Right lung (tissue), 2 donors: ENCODE measurements at regions not wholly inside any gene's neighbourhood (a gene's known extent, or its start where the extent isn't known, plus 50 kb on each side); places are given as distances from the start of the nearest gene placed in this dataset.
"Not testable (repeated sequence)": the region's sequence is repeated elsewhere in the genome, so short reads cannot be mapped to it uniquely, and the experiment has no call there.

Experiments
- DNase-seq, 2 donors: peaks; one replicate each; pipeline ENCODE4 v3.0.0-alpha.2; 2013

DNA sequence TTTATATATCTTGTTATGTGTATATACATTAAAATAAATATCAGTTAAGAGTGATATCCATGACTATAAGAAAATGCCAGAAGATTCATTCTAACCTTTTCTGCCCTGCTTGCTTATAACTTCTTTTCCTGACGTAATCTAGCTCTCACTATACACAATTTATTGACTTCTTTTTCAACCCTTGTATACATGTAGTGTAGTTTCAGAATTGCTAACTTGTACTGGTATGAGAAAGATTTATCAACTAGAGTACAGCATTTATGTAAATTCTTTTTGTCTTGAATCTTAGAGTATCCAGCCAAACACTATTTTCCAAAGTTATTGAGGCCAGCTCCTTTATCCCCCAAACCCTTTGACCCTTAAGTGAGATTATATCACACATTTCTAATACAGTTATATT, 798.0 kb upstream of the RAB6C start:
- no peak for DNase-seq

DNA sequence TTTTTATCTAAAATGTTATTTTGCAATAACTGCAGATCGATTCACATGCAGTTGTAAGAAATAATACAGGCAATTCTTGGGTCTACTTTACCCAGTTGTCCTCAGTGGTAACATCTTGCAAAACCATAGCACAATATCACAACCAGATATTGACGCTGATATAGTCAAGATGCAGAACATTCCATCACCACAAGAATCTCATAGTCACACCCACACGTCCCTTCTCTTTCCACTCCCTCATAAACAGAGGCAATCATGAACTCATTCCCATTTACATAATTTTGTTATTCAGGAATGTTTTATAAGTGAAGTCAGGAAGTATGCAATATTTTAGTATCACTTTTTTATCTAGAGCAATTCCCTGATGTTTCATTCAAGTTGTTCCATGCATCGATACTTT, 797.5 kb upstream of the RAB6C start:
- no peak for DNase-seq

DNA sequence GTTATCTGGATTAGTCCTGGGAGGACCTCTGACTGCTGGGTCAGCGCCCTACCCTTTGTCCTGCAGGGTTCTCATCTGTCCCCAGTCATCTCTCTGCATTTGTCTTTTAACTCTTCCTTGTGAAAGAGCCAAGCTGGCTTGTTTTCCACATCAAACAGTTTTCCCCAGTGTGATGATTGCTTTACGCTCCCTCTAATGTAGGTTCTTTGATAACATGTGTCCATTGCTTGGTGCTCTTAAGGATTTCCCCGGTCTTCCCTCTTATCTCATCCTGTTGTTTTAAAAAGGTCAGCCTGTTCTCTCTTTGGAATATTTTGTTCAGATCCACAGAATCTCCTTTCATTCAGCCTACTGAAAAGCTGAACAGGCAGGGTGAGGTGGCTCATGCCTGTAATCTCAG, 792.1 kb upstream of the RAB6C start:
- DNase-seq, result no peak

DNA sequence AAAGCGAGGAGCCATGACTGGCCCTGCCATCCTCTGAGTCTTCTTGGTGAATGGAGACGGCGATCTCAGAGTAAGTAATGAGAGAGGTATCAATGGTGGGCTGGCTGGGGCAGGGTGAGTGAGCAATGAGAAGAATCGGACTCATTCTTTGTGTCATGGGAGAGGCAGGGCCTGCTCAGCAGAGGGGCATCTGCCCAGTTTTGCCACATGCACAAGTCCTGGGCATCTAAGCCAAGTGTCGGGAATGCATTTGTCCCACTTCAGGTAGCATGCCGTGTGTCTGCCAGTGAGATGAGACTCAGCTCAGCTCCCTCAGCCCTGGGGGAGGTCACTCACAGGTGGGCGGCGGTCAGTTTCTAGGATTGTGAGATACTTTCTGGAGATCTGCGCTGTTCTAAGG, 791.0 kb upstream of the RAB6C start:
- no peak for DNase-seq

DNA sequence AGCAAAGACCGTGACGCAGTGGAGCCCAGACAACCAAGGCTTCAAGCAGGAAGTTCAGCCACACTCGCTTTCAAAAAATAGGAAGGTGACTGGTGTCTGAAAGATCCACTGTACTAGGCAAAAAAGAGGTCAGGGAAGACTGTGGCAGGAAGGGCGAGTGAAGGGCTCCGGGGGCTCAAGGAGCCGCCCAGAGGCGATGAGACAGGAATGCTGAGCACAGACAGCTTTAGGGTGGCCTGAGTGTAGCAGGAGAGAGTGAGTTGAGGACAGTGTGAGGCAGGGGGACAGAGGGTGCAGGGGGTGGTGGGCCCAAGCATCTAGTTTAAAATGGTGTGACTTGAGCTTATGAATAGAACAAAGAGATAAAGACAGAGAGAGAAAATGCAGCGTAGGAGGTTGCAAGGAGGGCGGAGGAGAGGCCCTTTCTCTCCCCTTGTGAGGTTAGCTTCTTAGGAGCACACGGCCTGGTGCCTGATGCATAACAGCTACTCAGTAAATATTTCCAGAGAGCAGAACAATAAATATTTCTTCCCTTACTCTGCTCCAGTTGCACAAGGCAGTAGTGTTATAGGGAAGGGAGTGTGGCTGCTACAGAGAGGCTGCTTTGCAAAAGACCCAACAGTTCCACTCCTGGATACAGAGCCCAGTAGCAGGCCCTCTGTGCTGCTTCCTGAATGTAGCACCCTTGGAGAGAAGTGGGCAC, 789.7 kb upstream of the RAB6C start:
- DNase-seq, result no peak

DNA sequence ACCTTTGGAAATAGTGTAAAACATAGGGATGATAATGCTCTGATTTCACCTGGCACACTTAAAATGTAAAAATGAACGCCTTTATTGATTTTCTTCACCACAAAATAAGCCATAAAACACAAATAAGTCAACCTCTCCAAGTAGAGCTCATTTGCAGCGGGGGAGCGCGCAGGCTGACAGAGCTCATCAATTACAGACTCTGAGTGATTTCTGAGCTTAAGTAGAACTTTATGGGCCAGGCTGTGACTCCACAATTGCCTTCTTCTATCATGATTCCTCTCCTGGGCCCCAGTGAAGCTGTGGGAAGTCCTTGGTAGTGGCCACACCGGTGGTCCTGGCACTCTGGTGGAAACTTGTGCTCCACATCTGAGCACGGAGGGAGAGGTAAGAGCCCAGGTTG, 789.0 kb upstream of the RAB6C start:
- no peak for DNase-seq

DNA sequence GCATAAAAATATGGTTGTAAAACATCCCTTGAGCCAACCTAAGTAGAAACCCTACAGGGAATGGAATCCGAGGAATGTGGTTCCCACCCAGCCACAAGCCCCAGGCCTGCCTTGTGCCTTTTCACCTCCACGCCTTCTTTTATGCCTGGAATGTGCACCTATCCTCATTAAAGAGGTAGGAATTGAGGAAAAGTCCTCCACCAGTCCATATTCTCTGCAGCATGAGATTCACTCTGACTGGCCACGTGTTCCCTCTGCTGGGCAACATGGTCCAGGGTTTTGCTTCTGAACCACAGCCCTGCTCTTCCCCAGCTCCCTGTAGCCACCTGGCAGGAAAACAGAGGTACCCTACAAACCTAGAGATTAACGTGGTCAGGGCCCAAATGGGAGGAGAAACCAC, 787.9 kb upstream of the RAB6C start:
- DNase-seq, result no peak

DNA sequence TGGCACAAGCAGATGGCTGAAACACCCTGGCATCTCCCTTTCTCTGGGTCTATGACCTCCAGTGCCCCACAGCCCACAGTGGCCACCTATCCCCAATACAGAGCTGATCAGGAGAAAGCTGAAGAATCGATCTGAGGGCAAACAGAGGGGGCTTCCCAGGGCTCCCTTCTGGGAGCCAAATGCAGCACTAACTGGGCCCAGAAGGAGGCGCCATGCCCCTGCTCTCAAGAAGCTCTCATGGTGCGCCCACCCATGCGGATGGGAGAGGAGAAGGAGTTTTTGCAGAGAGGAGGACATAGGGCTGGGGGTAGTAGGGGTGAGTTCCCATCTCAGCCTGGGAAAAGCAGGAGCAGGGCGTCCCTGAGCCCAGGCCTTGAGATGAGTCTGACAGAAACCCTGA, 787.3 kb upstream of the RAB6C start:
- DNase-seq, result no peak

DNA sequence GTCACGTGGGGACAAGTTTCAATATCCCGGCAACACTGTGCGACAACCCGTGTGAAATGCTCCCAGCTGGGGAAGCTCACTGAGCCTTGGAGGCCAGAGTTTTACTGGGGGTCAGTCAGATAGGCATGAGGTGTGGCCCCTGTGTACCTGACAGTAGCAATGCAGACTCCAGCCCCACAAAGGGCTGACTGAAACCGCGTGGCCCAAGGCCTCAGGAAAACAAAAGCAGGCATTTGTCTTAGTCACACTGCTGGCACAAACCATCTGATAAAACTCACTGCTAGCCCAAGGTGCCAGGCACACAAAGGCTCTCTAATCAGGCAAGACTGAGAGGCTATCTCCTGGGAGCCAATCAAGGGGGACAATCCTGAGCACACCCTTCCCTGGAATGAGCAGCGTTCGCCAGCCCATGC, 786.6 kb upstream of the RAB6C start:
- DNase-seq, result no peak

DNA sequence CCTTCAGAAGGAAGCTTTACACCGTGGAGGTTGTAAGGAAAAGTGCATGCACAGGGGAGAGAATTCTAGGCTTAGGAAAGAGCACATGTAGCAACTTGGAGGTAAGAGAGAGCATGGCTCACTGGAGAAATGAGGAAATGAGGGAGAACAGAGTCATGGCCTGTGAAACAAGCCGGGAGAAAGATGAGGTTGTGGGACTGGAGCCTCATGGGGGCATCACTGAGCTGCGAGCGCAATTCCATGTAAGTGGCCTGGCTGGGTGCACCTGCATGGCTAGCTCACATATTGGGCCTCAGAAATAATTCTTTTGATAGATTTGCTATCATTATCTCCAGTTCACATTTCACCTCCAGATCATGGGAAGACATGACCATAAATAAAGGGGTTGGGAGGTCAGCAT, 785.5 kb upstream of the RAB6C start:
- no peak for DNase-seq

DNA sequence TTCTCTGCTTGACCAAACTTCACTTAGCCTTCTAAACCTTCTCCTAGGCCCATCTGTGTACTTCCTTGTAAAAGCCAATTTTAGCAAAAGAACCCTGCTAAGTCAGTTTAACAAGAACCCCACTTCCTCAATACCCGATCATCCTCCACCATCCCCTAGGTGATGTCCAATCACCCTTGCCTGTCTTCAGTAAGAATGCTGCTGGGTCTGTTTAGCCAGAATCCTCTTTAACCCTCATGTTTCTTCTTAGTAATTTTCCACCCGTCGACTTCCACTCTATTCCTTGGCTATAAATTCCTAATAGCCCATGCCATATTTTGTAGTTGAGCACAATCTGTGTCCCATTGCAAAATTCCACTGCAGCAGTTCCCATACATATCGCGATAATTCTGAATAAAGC, 780.0 kb upstream of the RAB6C start:
- no peak for DNase-seq

DNA sequence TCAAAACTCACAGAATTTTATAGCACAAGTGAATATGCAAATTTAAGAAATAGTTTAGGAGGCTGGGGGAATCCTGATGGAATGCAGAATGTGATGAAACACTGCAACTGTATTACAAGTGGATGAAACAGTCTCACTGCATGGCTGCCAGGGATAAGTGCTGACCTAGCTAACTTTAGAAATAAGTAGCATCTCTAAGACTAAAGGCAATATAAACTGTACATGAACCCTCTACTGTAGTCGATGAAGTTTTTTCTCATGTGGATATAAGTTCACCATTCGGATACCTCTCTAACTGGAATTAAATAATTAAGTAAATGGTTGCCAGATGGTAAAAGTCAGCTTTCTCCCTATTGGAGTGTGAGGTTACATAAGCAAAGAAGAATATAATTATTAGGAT, 777.8 kb upstream of the RAB6C start:
- peak; percentile 36 to 49 for DNase-seq

DNA sequence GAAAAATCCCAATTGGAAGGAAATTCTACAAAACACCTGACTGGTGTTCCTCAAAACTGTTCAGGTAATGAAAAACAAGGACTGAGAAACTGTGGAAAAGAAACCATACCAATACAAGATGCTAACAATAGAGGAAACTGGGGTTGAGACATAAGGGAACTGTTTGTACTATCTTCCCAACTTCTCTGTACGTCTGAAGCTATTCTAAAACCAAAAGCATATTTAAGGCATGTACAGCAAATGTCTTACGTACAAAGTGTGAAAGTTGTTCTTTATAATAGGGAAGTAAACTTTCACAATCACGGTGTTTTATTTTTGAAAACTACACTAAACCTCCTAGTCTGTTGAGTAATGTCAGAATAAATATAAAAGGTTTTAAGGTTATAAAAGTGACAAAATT, 776.1 kb upstream of the RAB6C start:
- DNase-seq, result no peak

DNA sequence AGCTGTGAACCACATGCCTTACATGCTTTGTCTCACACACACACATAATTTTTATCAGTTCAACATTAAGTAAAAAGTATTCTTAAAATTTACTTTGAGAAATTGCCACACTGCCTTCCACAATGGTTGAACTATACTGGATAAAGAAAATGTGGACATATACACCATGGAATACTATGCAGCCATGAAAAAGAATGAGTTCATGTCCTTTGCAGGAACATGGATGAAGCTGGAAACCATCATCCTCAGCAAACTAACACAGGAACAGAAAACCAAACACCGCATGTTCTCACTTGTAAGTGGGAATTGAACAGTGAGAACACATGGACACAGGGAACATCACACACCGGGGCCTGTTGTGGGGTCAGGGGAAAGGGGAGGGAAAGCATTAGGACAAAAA, 774.9 kb upstream of the RAB6C start:
- not testable (repeated sequence) for DNase-seq

DNA sequence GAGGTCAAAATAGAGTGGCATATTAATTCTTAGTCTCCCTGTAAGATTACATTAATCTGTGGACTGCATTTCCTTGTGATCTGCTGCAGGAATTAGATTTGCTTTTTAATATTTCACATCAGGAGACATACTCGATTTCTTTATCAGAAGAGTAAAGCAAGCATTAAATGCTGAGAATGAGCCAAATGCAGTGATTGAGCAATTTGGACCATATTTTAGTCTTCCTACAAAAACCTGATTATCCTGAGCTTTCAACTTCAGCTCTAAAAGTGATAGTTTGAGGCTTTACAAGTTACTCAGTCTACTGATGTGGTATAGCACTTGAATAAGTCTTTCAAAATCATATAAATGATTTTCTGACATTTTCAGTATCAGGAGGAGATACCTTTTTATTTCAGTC, 774.3 kb upstream of the RAB6C start:
- peak; percentile 10 to 21 for DNase-seq

DNA sequence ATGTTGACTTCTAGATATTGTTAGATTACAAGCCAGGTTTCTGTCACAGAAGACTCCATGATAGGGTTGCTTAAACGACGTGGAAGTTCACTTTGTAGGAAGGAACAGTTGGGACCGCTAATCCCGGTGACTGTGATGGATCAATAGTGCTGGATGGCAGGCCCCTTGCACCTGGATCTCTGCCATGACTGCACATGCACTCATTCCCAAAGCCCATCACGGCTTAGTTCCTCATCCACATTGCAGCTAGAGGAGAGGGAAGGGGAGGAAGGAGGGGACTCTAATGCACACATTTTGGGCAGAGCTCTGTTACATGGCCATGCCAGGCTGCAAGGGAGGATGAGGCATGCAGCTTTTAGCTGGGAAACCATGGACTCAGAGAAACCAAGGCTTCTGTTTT, 773.7 kb upstream of the RAB6C start:
- DNase-seq, result no peak

DNA sequence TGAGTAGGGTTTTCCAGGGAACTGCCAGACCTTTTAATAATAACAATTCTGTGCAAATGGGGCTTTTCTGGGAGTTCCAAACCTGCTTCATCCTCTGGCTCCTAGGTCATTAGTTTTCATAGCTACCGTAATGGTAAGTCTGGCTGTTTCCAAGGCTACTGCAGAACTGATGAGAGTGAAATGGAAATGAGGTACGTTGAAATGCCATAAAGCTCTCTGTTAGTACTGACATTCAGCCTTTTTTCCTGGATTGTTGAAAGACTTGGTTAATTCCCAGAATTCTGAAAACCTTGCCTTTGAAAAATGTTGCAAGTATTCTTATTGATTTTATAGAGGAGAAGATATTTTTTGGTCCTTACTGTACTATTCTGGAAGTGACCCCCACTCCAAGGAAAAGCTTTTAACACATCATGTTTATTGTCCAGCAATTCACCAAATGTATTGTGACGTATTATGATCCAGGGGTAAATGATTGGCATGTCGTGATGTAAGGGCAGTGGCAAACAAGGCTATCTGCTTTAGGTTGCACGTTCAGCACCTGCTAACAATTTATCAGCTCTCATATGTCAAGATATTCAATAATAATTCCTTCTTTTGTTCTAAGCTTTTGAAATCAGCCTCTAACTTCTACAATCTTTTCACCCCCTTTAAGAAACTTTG, 767.0 kb upstream of the RAB6C start:
- no peak for DNase-seq

DNA sequence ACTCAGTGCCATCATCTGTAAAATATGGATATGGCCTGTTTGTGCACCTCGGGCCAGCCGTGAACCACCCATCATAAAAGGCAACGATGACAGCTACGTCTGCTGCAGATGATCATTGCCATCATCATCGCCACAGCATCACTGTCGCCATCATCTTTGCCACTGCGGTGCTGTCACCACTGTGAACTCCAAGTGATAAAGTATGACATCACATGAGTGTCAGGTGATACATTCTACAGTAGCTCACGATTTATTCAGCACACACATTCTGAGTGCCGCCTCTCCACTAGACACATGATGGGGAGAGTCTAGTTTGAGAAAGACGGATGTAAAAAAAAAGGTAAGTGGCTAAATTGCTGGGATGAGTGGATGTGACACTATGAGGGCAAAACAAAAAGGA, 755.4 kb upstream of the RAB6C start:
- DNase-seq, result no peak

DNA sequence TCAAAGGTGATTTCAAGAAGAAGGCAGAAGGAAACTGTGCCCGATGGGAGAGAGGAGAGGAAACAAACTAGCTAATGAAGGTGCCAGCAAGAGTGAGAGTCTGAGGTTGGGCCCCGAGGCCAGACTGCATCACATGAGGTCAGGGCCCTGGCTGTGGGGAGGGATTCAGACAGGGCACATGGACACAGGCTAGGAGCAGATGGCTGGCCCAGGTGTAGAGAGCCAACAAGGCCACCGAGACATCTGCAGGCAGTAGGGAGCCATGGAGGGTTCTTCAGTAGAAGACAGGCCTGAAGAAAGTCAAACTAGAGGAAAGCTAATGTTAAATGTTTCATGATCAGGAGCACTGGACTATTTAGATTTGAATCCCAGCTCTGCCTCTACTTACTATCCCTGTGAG, 755.0 kb upstream of the RAB6C start:
- no peak for DNase-seq

DNA sequence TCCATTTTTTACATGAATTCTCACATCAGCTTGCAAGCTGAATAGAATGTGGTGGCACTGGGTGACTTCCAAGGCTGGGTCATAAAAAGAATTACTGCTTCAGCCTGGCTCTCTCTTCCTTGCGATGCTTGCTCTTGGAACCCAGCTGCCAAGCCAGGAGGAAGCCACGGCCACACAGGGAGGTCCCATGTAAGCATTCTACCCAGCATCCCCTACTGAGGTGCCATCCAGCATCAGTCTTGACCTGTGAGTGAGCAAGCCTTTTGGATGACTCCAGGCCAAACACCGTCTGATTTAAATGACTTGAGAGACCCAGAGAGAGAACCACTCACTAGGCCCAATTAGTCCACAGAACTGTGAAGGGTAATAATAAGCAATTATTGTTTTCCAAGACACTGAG, 750.3 kb upstream of the RAB6C start:
- no peak for DNase-seq

DNA sequence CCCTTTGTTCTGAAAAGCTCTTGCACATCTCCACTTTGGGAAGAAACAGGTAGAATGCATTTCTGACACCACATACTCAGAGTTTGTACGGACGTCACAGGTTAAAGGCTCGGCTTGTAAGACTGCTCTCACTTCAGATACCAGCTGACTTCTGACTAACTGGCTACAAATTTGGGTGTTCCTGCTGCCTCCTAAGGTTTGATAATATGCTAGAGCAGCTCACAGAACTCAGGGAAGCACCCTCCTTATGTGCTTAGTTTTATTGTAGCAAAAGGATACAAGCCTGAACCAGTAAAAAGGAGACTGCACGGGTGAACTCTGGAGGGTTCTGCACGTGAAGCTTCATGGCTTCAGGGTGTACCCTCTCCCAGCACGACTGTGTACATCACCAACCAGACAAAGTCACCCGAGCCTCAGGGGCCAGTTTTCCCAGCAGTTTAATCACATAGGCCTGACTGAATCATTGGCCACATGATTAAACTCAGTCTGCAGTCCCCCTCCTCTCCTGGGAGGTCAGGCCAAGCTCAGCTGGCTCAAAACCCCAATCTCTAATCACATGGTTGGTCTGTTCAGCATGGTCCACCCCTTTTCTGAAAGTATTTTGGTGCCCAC, 749.5 kb upstream of the RAB6C start:
- no peak for DNase-seq

DNA sequence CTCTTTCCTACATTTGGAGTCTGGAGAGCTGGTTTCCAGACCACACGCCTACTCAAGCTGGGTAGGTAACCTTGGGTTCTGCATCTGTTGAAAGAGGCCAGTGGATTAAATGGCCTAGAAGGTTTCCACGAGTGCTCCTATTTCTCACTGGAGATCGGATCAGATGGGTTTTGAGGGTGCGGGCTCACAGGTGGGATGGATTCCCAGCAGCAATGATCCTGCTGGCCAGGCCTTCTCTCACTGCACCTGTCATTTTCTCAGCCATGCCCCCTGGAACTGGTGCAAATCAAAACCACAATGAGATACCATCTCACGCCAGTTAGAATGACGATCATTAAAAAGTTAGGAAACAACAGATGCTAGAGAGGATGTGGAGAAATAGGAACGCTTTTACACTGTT, 747.5 kb upstream of the RAB6C start:
- DNase-seq, result no peak

DNA sequence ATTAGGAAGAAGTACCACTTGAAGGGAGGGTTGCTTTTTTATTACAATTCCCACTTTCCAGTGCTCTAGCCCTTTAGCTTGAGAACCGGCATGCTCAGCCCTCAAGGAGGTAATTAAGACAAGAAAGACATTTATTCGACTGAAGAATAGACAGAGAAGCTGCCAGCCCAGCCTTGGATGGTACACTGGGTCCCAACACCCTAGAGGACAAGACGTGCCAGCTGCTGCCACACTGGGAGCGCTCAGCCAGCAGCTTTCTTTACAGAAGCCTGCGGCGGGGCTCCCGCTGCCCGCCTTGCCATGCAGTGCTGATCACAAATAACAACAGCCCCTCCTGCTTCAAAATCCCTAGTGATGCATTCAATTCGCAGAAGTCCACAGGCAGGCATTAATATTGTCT, 746.3 kb upstream of the RAB6C start:
- no peak for DNase-seq
